ENCODE measurements at regions not wholly inside any gene's neighbourhood (a gene's known extent, or its start where the extent isn't known, plus 50 kb on each side); places are given as distances from the start of the nearest gene placed in this dataset.

DNA sequence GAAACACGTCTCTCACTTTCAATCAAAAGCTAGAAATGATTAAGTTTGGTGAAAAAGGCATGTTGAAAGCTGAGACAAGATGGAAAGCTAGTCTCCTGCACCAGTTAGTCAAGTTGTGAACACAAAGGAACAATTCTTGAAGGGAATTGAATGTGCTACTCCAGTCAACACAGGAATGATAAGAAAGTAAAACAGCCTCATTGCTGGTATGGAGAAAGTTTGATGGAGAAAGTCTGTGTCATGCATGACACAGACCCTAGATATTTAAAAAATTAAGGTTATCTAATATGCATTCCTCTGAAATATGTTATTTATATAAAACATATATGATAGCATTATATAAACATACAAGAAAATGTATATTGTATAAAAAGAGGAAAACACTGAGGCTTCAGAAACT is 699.4 kb upstream of the FZD8 start:
- no peak overlapping the region for H2BK15ac ChIP-seq (ENCODE audit: low read length)
- no peak overlapping the region for H2BK5ac ChIP-seq (ENCODE audit: low read depth, low read length)
- no peak overlapping the region for H2BK120ac ChIP-seq (replicated peaks; ENCODE audit: low read depth, low read length)
- H3K14ac ChIP-seq (ENCODE audit: insufficient read length) = no peak overlapping the region
- H3K18ac ChIP-seq (ENCODE audit: extremely low read depth, low read length) = no peak overlapping the region
- H3K79me2 ChIP-seq (ENCODE audit: control insufficient read depth in 1 of 2, insufficient read depth in 2 of 2, low read length in 2 of 2) = no peaks in the 10 kb centered on the region
- ChIA-PET POLR2A (ENCODE audit: partially characterized antibody) (no interaction called here), CTCF (ENCODE audit: partially characterized antibody) (no interaction called here)
- H3K4me3 ChIP-seq (ENCODE audit: extremely low read depth in 1 of 4, insufficient read depth in 2 of 4, low read depth in 3 of 4, low read length in 4 of 4) = no peak overlapping the region
- H2BK12ac ChIP-seq (ENCODE audit: low read depth, low read length) = no peak overlapping the region
- no peaks in the 10 kb centered on the region for H4K20me1 ChIP-seq (replicated peaks in 1 of 2; ENCODE audit: control insufficient read depth in 1 of 2, insufficient read depth in 2 of 2, low read length in 2 of 2)
- WGBS, 2 experiments (ENCODE audit: extremely low coverage in 1 of 2, insufficient coverage in 1 of 2, insufficient read length in 1 of 2, insufficient replicate concordance in 2 of 2, low coverage in 1 of 2, low lambda C conversion rate in 2 of 2, missing lambda C conversion rate in 1 of 2) = 90% methylated on average over 1 of the region's 1 CpG; no CpG with 5 or more reads in 1 of the 2 experiments
- H2BK20ac ChIP-seq (ENCODE audit: low read length) = no peak overlapping the region
- no peaks in the 10 kb centered on the region for H3K79me1 ChIP-seq (ENCODE audit: low read depth, low read length)
- H3K23me2 ChIP-seq (ENCODE audit: low read depth, low read length) = no peaks in the 10 kb centered on the region
- no peak overlapping the region for H2AFZ ChIP-seq (ENCODE audit: low read length)
- H3K9me3 ChIP-seq (ENCODE audit: insufficient read depth in 2 of 2, low read depth in 1 of 2, low read length in 1 of 2) = no peaks in the 10 kb centered on the region
- no peak overlapping the region for H3K9ac ChIP-seq (replicated peaks in 1 of 4; ENCODE audit: extremely low read depth in 1 of 4, low read depth in 3 of 4, low read length in 3 of 4)
- H4K5ac ChIP-seq (ENCODE audit: insufficient read length, low read depth, low read length) = no peak overlapping the region
- no peak for FAIRE-seq
- no peaks in the 10 kb centered on the region for H3K36me3 ChIP-seq (ENCODE audit: control insufficient read depth in 2 of 4, insufficient read depth in 4 of 4, low read length in 3 of 4)
- no peak overlapping the region for H3K4ac ChIP-seq (replicated peaks; ENCODE audit: insufficient read length, low read depth, low read length)
- H4K8ac ChIP-seq (ENCODE audit: extremely low read depth, insufficient read depth, low read length) = no peak overlapping the region
- no peak overlapping the region for H3K23ac ChIP-seq (ENCODE audit: insufficient read length)
- no peak overlapping the region for H2AK5ac ChIP-seq (ENCODE audit: low read depth, low read length)
- no peaks in the 10 kb centered on the region for H3K4me1 ChIP-seq (replicated peaks in 1 of 4; ENCODE audit: control insufficient read depth in 3 of 4, insufficient read depth in 4 of 4, low read length in 3 of 4)
- H3K4me2 ChIP-seq (ENCODE audit: insufficient read depth in 1 of 2, low read depth in 2 of 2, low read length in 2 of 2) = no peak overlapping the region
- H3K56ac ChIP-seq (replicated peaks; ENCODE audit: insufficient read length, low read depth, low read length) = no peak overlapping the region
- no peak overlapping the region for H4K91ac ChIP-seq (replicated peaks; ENCODE audit: insufficient read length, low read length)
- H3K27ac ChIP-seq (ENCODE audit: low read depth, low read length) = no peak overlapping the region
- H3K27me3 ChIP-seq (replicated peaks in 1 of 4; ENCODE audit: control insufficient read depth in 3 of 4, extremely low read depth in 1 of 4, insufficient read depth in 3 of 4, low read length in 3 of 4) = no peaks in the 10 kb centered on the region
- no peak for DNase-seq (ENCODE audit: low read depth in 1 of 2, low spot score in 2 of 2)
- TF ChIP-seq ZNF274 (IDR thresholded peaks at IDR 0.05; ENCODE audit: borderline replicate concordance, extremely low read depth, low read length) (no peak), BCL11A (IDR thresholded peaks at IDR 0.05; ENCODE audit: low read depth in 2 of 2, low read length in 2 of 2) (no peak), TBP (IDR thresholded peaks at IDR 0.05; ENCODE audit: low read depth, low read length) (no peak), GABPA (IDR thresholded peaks at IDR 0.05; ENCODE audit: borderline replicate concordance, insufficient read depth, low read length) (no peak), NRF1 (IDR thresholded peaks at IDR 0.05; ENCODE audit: low read depth, low read length) (no peak), CBX5 (IDR thresholded peaks at IDR 0.05; ENCODE audit: low read depth, low read length) (no peak), KDM1A (IDR thresholded peaks at IDR 0.05; ENCODE audit: borderline replicate concordance, low read length) (no peak), EP300 (IDR thresholded peaks at IDR 0.05; ENCODE audit: borderline replicate concordance in 1 of 2, low read depth in 2 of 2, low read length in 2 of 2) (no peak), HDAC2 (IDR thresholded peaks at IDR 0.05; ENCODE audit: borderline replicate concordance in 1 of 2, low read depth in 2 of 2, low read length in 2 of 2) (no peak), ASH2L (IDR thresholded peaks at IDR 0.05; ENCODE audit: low read length) (no peak), EZH2 (IDR thresholded peaks at IDR 0.05; ENCODE audit: low read depth, low read length, severe bottlenecking) (no peak)
- TF ChIP-seq, protein P1, sequence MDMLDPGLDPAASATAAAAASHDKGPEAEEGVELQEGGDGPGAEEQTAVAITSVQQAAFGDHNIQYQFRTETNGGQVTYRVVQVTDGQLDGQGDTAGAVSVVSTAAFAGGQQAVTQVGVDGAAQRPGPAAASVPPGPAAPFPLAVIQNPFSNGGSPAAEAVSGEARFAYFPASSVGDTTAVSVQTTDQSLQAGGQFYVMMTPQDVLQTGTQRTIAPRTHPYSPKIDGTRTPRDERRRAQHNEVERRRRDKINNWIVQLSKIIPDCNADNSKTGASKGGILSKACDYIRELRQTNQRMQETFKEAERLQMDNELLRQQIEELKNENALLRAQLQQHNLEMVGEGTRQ (IDR thresholded peaks at IDR 0.05; ENCODE audit: low read length) = no peak
- TF ChIP-seq, protein P2, sequence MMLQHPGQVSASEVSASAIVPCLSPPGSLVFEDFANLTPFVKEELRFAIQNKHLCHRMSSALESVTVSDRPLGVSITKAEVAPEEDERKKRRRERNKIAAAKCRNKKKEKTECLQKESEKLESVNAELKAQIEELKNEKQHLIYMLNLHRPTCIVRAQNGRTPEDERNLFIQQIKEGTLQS (IDR thresholded peaks at IDR 0.05; ENCODE audit: insufficient read depth, low read depth, low read length) = no peak
